ENCODE measurements at regions not wholly inside any gene's neighbourhood (a gene's known extent, or its start where the extent isn't known, plus 50 kb on each side); places are given as distances from the start of the nearest gene placed in this dataset.

DNA sequence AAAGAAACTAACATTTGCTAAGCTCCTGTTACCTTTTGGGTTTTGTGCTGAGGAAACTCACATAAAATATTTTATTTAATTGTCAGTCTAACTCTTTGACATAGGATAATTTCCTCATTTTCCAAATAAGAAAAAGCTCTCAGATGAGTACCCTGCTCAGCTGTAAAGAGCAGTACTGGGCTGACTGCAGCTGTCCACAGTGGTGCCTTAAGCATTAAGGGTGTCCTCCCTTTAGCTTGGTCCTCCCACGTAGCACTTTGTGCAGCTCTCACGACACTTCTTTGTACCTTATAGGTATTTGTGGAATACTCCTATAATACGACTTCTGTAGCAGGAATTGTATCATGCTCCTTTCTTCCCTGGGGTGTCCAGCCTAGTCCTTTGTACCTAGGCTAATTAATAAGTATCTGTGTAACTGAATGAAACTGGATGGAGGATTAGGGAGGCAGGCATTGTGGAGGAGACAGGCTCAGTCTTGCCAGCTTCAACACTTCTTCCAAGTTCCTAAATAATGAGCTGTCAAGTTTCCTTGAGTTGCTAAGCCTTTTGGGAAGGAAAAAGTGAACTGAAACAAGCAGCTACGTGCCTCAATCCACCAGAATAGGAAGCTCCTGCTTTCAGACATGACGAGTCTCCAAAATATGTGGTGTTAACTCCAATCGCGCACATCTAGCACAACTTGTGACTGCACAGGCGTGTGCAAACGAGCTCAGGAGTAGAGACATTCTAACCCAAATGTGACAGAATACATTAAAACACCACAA is 123.0 kb downstream of the SLC38A4 start:
- TF ChIP-seq CTCF (conservative IDR thresholded peaks at IDR 0.05; ENCODE audit: low read depth, low read length) (no peak), EZH2 (IDR thresholded peaks at IDR 0.05; ENCODE audit: low read length, unreplicated experiment) (no peak)

Measured in PC-3 (cell line).